GM12878 (cell line): ENCODE measurements at regions not wholly inside any gene's neighbourhood (a gene's known extent, or its start where the extent isn't known, plus 50 kb on each side); places are given as distances from the start of the nearest gene placed in this dataset.

Experiments
- EZH2 ChIP-seq: IDR thresholded peaks from 2 replicates; pipeline ENCODE4 v1.6.1; 2012; ENCODE audit warnings: low read depth, mild to moderate bottlenecking, control low read depth, inconsistent platforms, low read length, borderline replicate concordance; ENCODE audit not compliant: control insufficient read depth
- NFXL1 ChIP-seq: fragments of 450-650 bp; IDR thresholded peaks from 2 replicates; pipeline ENCODE4 v1.6.1; 2017; ENCODE audit warnings: antibody characterized with exemption, mild to moderate bottlenecking, borderline replicate concordance
- NR2C2 ChIP-seq: IDR thresholded peaks from 2 replicates; pipeline ENCODE4 v1.6.1; 2011; ENCODE audit warnings: borderline replicate concordance, low read depth; ENCODE audit not compliant: control insufficient read depth, insufficient read length
- POU2F2 ChIP-seq: IDR thresholded peaks from 3 replicates; pipeline ENCODE4 v1.6.1; 2011; ENCODE audit warnings: low read depth, mild to moderate bottlenecking, low read length, borderline replicate concordance
- PRDM15 ChIP-seq: fragments of 450-650 bp; formaldehyde crosslinking; IDR thresholded peaks from 2 replicates; pipeline ENCODE4 v1.4.0; 2020; ENCODE audit warnings: mild to moderate bottlenecking, moderate library complexity
- RBBP5 ChIP-seq: fragments of 200-600 bp; sonication (generic); conservative IDR thresholded peaks from 2 replicates; pipeline ENCODE4 v1.6.1; 2016
- RUNX3 ChIP-seq: IDR thresholded peaks from 2 replicates; pipeline ENCODE4 v1.6.1; 2012; ENCODE audit warnings: low read length, inconsistent platforms
- ZNF687 ChIP-seq: fragments of 450-650 bp; IDR thresholded peaks from 2 replicates; pipeline ENCODE4 v1.6.1; 2017; ENCODE audit warnings: mild to moderate bottlenecking, moderate library complexity

GRCh38 chr14:78043349-78043748, 126.8 kb upstream of the NRXN3 start (continued):
- TF ChIP-seq ZNF687 (no peak), NFXL1 (no peak), POU2F2 (no peak), RBBP5 (no peak), RUNX3 (no peak), NR2C2 (no peak), PRDM15 (CRISPR knock-in tag) (no peak), EZH2 (no peak)
